Spleen (tissue), 7 donors: ENCODE measurements at regions not wholly inside any gene's neighbourhood (a gene's known extent, or its start where the extent isn't known, plus 50 kb on each side); places are given as distances from the start of the nearest gene placed in this dataset.

Source experiments
- CTCF ChIP-seq, 11 experiments: fragments of 200-600 bp in 7 of 11; fragments of 450-650 bp in 4 of 11; sonication (generic) in 4 of 11; IDR thresholded peaks in 8 of 11; conservative IDR thresholded peaks in 3 of 11; 1 replicate in 7 of 11; 2 replicates in 4 of 11; pipeline versions ENCODE4 v1.4.0 to v1.8.0; 2016 to 2021; ENCODE audit warnings: antibody characterized with exemption in 11 of 11, inconsistent platforms in 4 of 11, mild to moderate bottlenecking in 1 of 11
- POLR2A ChIP-seq, 3 donors: fragments of 450-650 bp; IDR thresholded peaks; one replicate each; pipeline ENCODE4 v1.5.1; 2017; ENCODE audit warnings: antibody characterized with exemption in 3 of 3, mild to moderate bottlenecking in 1 of 3
- POLR2AphosphoS5 ChIP-seq, 3 donors: sonication (generic); formaldehyde crosslinking; IDR thresholded peaks; one replicate each; pipeline ENCODE4 v1.5.1; 2017; ENCODE audit warnings: antibody characterized with exemption in 3 of 3
- donor health status: DM: no; HTN: no; CAD: no; lungs with moderate emphysema.
- donor health status: DM: no; HTN: no; CAD: no.
- donor health status: DM: no; HTN: no; CAD: no.

GRCh38 chr12:43294916-43295315 is 257.1 kb downstream of the ADAMTS20 start:
- TF ChIP-seq CTCF (IDR thresholded peaks at IDR 0.05 in 8 of 11, conservative IDR thresholded peaks at IDR 0.05 in 3 of 11) = no peak
- TF ChIP-seq POLR2A (IDR thresholded peaks at IDR 0.05) = no peak
- TF ChIP-seq POLR2AphosphoS5 (IDR thresholded peaks at IDR 0.05) = no peak
